HG03571 (cell line): ENCODE measurements at regions not wholly inside any gene's neighbourhood (a gene's known extent, or its start where the extent isn't known, plus 50 kb on each side); places are given as distances from the start of the nearest gene placed in this dataset.
"Not testable (repeated sequence)": the region's sequence is repeated elsewhere in the genome, so short reads cannot be mapped to it uniquely, and the experiment has no call there.

ENCODE experiments used
- ATAC-seq: cut with Tn5 transposase; IDR thresholded peaks from one replicate; pipeline ENCODE4 v1.9.1; 2021; ENCODE audit not compliant: unreplicated experiment

- ATAC-seq = no peak
Observed at GRCh38 chr4:149983931-149984330, 94.3 kb upstream of the DCLK2 start.

GRCh38 chr4:149985981-149986380 is 92.3 kb upstream of the DCLK2 start:
- ATAC-seq = no peak

- no peak for ATAC-seq
Observed at GRCh38 chr4:149986917-149987316, 91.3 kb upstream of the DCLK2 start.

- ATAC-seq = no peak
Observed at GRCh38 chr4:149987330-149988086, 90.7 kb upstream of the DCLK2 start.

- no peak for ATAC-seq
Observed at GRCh38 chr4:149988087-149988410, 90.2 kb upstream of the DCLK2 start.

- ATAC-seq = no peak
Observed at GRCh38 chr4:149993030-149993429, 85.2 kb upstream of the DCLK2 start.

GRCh38 chr4:149995134-149995756 is 83.0 kb upstream of the DCLK2 start:
- no peak for ATAC-seq

- no peak for ATAC-seq
Observed at GRCh38 chr4:149997881-149998421, 80.3 kb upstream of the DCLK2 start.

- no peak for ATAC-seq
Observed at GRCh38 chr4:149999485-150000074, 78.7 kb upstream of the DCLK2 start.

- ATAC-seq = no peak
Observed at GRCh38 chr4:150001815-150002214, 76.4 kb upstream of the DCLK2 start.

- no peak for ATAC-seq
Observed at GRCh38 chr4:150002561-150002960, 75.7 kb upstream of the DCLK2 start.

- no peak for ATAC-seq
Observed at GRCh38 chr4:150004481-150004880, 73.8 kb upstream of the DCLK2 start.

GRCh38 chr4:150005537-150005936 is 72.7 kb upstream of the DCLK2 start:
- no peak for ATAC-seq

GRCh38 chr4:150006197-150006596 is 72.0 kb upstream of the DCLK2 start:
- ATAC-seq = no peak

GRCh38 chr4:150007512-150007911 is 70.7 kb upstream of the DCLK2 start:
- ATAC-seq = no peak

GRCh38 chr4:150008546-150008945 is 69.7 kb upstream of the DCLK2 start:
- no peak for ATAC-seq

- ATAC-seq = no peak
Observed at GRCh38 chr4:150009533-150009932, 68.7 kb upstream of the DCLK2 start.

- ATAC-seq = no peak
Observed at GRCh38 chr4:150010525-150011126, 67.6 kb upstream of the DCLK2 start.

- ATAC-seq = no peak
Observed at GRCh38 chr4:150012851-150013360, 65.3 kb upstream of the DCLK2 start.

- ATAC-seq = not testable (repeated sequence)
Observed at GRCh38 chr4:150015910-150016309, 62.3 kb upstream of the DCLK2 start.

GRCh38 chr4:150016621-150017020 is 61.6 kb upstream of the DCLK2 start:
- not testable (repeated sequence) for ATAC-seq

- ATAC-seq = no peak
Observed at GRCh38 chr4:150018257-150018656, 60.0 kb upstream of the DCLK2 start.
